HG03103 (cell line): ENCODE measurements at regions not wholly inside any gene's neighbourhood (a gene's known extent, or its start where the extent isn't known, plus 50 kb on each side); places are given as distances from the start of the nearest gene placed in this dataset.

Experiments
- ATAC-seq: cut with Tn5 transposase; IDR thresholded peaks from one replicate; pipeline ENCODE4 v1.9.1; 2021; ENCODE audit warnings: low read depth; ENCODE audit not compliant: unreplicated experiment

GRCh38 chr1:229989591-229990248 is 77.3 kb upstream of the GALNT2 start:
- no peak for ATAC-seq

- ATAC-seq = no peak
Observed at GRCh38 chr1:229990326-229990725, 76.7 kb upstream of the GALNT2 start.

- no peak for ATAC-seq
Observed at GRCh38 chr1:229991104-229991513, 75.9 kb upstream of the GALNT2 start.

GRCh38 chr1:229991724-229992333 is 75.2 kb upstream of the GALNT2 start:
- ATAC-seq = no peak

- no peak for ATAC-seq
Observed at GRCh38 chr1:229993060-229993459, 74.0 kb upstream of the GALNT2 start.

GRCh38 chr1:229993894-229994293 is 73.1 kb upstream of the GALNT2 start:
- ATAC-seq = no peak

- no peak for ATAC-seq
Observed at GRCh38 chr1:229999004-229999670, 67.9 kb upstream of the GALNT2 start.

- ATAC-seq = no peak
Observed at GRCh38 chr1:230000493-230001184, 66.4 kb upstream of the GALNT2 start.

GRCh38 chr1:230002164-230002803 is 64.8 kb upstream of the GALNT2 start:
- ATAC-seq = no peak

GRCh38 chr1:230003409-230003808 is 63.6 kb upstream of the GALNT2 start:
- ATAC-seq = no peak

GRCh38 chr1:230005040-230005439 is 62.0 kb upstream of the GALNT2 start:
- ATAC-seq = no peak

GRCh38 chr1:230008721-230009120 is 58.3 kb upstream of the GALNT2 start:
- ATAC-seq = no peak

GRCh38 chr1:230009611-230010313 is 57.3 kb upstream of the GALNT2 start:
- no peak for ATAC-seq

GRCh38 chr1:230010603-230011332 is 56.3 kb upstream of the GALNT2 start:
- ATAC-seq = no peak

- ATAC-seq = no peak
Observed at GRCh38 chr1:230011333-230012092, 55.5 kb upstream of the GALNT2 start.

- ATAC-seq = no peak
Observed at GRCh38 chr1:230012093-230012393, 55.0 kb upstream of the GALNT2 start.

GRCh38 chr1:230012741-230013140 is 54.3 kb upstream of the GALNT2 start:
- ATAC-seq = no peak

GRCh38 chr1:230016159-230016558 is 50.9 kb upstream of the GALNT2 start:
- no peak for ATAC-seq
